Gastroesophageal sphincter (tissue), 3 donors: ENCODE measurements at regions not wholly inside any gene's neighbourhood (a gene's known extent, or its start where the extent isn't known, plus 50 kb on each side); places are given as distances from the start of the nearest gene placed in this dataset.

Experiments used
- CTCF ChIP-seq, 4 experiments: fragments of 200-600 bp in 2 of 4; fragments of 450-650 bp in 2 of 4; sonication (generic) in 1 of 4; IDR thresholded peaks; one replicate each; pipeline ENCODE4 v1.5.1; 2017 to 2019; ENCODE audit warnings: antibody characterized with exemption in 4 of 4, mild to moderate bottlenecking in 2 of 4, moderate library complexity in 2 of 4
- POLR2A ChIP-seq, 2 donors: fragments of 450-650 bp; IDR thresholded peaks; one replicate each; pipeline ENCODE4 v1.6.1; 2017; ENCODE audit warnings: antibody characterized with exemption in 2 of 2, mild to moderate bottlenecking in 2 of 2, moderate library complexity in 1 of 2

GRCh38 chr15:61481886-61482285, 252.8 kb upstream of the RORA start:
- TF ChIP-seq POLR2A (IDR thresholded peaks at IDR 0.05) (no peak), CTCF (IDR thresholded peaks at IDR 0.05) (no peak)
